Uterus (tissue), 2 donors: ENCODE measurements at regions not wholly inside any gene's neighbourhood (a gene's known extent, or its start where the extent isn't known, plus 50 kb on each side); places are given as distances from the start of the nearest gene placed in this dataset.

Experiments
- CTCF ChIP-seq, 4 experiments: fragments of 200-600 bp in 2 of 4; fragments of 450-650 bp in 2 of 4; sonication (generic) in 2 of 4; IDR thresholded peaks; one replicate each; pipeline ENCODE4 v1.5.1; 2016 to 2019; ENCODE audit warnings: antibody characterized with exemption in 4 of 4, mild to moderate bottlenecking in 2 of 4, moderate library complexity in 1 of 4
- POLR2A ChIP-seq, 2 donors: fragments of 450-650 bp; IDR thresholded peaks; one replicate each; pipeline ENCODE4 v1.6.1; 2016; ENCODE audit warnings: antibody characterized with exemption in 2 of 2, mild to moderate bottlenecking in 1 of 2, moderate library complexity in 1 of 2

- TF ChIP-seq CTCF (IDR thresholded peaks at IDR 0.05), result no peak
- no peak for TF ChIP-seq POLR2A (IDR thresholded peaks at IDR 0.05)
Measured at GRCh38 chr4:89541998-89542397, 234.4 kb upstream of the GPRIN3 start.
